AG08395 (cell line): ENCODE measurements at regions not wholly inside any gene's neighbourhood (a gene's known extent, or its start where the extent isn't known, plus 50 kb on each side); places are given as distances from the start of the nearest gene placed in this dataset.
A peak's percentile ranks its signal among the peaks of the same experiment; 100 is the strongest.
"Not testable (repeated sequence)": the region's sequence is repeated elsewhere in the genome, so short reads cannot be mapped to it uniquely, and the experiment has no call there.

Experiments
- DNase-seq: peaks from one replicate; pipeline ENCODE4 v3.0.0; 2012; ENCODE audit warnings: mixed read lengths, low spot score

DNA sequence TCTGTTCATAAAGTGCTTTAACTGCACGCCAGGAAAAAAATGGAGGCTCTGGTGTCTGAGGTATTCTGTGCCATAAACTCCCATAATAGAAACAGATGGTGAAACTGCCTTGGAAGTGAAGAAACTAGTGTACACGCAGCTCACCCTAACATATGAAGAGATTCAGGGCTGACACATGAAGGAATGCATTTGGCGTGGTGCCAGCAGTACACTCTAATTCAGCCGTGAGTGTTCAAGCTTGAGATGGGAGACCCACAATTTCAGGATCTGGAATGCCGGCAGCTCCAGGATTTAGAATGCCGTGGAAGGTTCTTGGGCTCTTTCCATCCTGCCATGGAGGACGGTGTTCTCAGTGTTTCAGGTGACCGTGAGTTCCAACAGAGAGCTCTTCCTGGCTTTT lies 478.4 kb downstream of the TSHZ3 start:
- DNase-seq: peak; percentile 9

DNA sequence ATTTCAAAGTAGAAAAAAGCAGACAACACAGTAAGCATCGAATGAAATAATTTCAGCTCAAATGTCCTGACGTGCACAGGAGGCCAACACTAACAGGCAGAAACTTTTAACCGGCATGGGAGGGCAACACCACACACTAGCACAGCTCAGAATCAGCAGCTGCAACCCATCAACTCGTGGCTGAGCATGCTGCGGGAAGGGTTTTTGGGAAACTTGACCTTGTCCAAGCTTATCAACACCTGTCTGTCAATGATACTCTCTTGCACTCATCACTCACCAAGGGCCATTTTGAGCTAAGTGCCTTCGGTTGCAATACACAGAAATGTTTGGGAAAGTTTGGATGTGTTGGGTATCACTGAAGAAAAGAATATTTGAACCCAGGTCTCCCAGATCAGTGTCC lies 483.7 kb downstream of the TSHZ3 start:
- DNase-seq: no peak

DNA sequence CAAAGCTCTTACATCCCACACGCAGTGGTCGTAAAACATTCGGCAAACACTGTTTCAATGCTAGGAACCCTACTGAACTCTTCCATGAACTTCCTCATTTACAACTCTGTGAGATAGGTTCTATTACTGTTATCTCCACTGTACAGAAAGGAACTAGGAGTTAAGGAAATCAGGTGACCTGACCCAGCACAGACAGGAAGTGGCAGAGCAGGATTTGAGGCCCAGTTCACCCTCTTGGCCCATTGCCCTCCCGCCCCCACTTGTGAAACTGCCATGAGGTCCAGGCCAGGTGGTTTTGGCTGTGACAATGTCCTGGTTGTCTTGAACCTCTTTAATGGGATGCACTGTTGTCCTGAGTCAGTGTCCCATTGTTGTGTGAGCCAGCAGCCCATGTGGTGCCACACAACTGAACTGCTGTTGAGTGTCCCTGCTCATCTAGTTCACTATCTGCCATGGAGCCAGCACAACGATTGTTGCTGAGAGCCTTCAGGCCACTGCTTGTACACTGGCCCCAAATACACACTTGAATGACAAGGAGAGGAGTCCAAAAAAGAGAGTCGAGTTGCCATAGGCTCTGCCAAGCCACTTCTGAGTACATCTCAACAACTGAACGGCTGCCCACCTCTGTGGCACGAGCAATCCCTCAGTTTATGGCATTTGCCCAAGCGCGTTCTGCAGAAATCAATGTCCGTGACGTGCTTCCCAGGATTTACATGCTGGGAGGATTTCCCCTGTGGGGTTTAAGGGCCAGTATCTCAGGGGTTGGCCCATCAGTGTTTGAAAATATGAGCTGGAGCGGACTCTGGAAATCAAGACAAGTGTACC lies 484.6 kb downstream of the TSHZ3 start:
- no peak for DNase-seq

DNA sequence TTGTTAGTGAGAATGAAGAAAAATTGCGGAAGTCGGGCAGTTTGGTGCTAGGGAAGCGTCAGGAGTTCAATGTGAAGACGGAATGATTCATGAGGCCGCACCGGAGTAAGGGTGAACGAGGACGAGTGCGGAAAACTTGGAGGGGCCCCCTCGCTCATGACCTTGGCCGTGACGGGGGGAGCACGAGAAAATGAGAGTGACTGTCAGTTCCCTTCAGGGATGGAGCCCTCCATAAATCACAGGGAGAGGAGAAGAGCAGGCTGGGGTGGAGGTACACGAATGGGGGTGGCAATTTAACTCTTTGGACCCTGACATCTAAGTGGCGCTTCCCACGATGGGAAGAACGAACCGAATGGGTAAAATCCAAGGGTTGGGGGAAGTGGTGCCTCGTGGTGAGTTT lies 486.4 kb downstream of the TSHZ3 start:
- no peak for DNase-seq

DNA sequence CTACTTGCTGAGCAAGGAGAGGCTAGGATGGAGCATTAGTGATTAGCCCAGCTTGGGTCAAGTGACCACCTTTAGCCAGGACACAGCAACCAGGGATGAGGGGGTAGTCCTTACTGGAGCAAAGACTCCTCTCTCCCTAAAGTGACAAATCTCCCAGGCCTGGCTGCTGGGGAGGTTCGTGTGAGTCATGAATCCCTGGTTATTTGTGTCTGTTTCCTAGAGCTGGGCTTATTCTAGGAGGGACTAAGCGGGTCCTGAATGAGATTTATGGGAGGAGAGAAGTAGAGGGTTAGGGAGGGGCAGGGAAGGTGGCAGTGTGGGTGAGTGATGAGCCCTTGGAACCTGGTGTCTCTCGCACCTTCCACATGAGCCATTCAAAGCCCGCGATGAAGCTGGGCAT lies 487.3 kb downstream of the TSHZ3 start:
- DNase-seq: no peak

DNA sequence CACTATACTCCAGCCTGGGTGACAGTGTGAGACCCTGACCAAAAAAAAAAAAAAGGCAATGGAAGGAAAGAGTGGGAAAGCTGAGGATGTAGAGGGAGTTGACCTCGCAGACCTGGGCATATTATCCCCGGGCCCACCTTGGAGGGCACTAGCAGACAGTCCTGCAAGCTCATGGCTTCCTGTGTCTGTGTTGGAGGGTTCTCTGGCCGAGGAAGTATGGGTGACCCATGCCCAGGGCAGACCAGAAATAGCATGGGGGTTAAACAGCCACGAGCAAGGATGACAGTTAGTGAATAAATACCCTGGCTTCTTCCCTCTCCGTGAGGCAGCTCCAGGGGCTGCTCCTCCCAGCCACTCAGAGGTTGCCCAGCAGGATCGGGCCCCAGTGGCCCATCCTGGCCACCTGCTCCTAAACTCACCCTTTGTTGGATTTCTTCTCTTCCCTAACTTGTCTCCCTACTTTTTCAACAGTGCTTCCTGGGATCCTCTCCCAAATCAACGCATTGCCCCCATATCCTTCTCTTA lies 485.8 kb downstream of the ZNF536 start:
- no peak for DNase-seq

DNA sequence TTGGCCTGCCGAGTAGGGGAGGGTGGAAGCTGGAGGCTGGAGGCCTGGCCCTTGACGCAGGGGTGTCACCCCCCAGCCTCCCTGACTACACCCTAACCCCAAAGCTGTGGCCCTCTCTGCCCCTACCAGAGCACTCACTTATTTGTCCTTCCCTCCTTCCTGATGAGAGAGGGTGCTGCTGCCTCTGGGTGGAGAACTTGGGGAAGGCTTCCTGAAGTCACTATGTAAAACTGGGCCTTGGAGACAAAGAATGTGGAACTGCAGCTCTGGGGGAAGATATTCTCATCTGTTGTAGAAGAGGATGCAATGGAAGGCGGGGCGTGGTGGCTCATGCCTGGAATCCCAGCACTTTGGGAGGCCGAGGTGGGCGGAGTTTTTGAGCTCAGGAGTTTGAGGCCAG lies 485.2 kb downstream of the ZNF536 start:
- DNase-seq: no peak

DNA sequence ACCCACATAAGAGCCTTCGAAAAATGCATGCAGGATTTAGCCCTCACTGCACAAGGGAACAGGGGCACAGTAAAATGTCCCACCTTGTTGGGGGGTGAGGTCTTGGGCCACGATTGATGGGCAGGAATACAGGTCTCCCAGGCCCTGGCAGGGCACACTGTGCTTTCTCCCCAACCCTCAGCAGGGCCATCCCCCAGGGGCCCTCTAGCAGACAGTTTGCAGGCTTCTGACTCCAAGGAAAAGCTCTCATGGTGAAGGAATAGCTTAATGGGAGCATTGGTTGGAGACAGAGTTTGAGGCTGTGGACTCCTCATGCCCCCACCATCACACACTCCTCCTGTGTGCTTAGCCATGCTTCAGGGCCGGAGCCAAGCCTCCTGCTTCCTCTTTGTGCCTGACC lies 484.6 kb downstream of the ZNF536 start:
- no peak for DNase-seq

DNA sequence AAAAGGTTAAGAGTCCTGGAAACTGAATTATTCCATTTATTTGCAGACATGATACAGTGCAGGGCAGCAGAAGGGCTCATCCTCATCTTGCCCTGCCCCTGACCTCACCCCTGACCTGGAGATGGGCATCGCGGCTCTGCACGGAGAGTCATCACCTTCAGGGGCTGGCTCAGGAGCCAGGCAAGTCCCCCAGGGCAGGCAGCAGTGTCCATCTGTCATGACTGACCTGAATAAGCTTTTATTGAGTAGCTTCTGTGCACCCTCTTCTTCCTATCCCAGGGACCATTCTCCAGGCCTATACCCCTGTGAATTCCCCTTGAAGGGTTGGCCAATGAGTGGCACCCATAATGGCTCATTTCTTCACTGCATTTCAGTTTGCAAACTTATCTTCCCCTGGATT lies 484.2 kb downstream of the ZNF536 start:
- no peak for DNase-seq

DNA sequence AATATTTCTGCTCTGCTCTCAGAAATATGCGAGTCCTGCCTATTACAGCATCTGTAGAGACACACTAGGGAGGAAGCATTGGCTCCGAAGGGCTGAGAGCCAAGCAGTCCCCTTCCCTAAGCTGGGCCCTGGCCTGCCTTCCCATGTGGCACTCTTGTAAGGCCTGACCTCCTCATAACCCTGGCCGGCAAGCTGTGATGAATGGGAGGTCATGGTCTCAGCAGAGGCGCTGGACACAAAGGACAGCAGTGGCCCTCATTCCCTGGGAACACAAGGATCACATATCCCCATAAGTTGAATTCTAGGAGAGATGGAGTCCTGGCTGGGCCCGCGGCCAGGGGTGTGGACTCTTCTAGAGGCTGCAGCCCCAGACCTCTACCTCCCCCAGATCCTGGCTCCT lies 483.3 kb downstream of the ZNF536 start:
- DNase-seq: no peak

DNA sequence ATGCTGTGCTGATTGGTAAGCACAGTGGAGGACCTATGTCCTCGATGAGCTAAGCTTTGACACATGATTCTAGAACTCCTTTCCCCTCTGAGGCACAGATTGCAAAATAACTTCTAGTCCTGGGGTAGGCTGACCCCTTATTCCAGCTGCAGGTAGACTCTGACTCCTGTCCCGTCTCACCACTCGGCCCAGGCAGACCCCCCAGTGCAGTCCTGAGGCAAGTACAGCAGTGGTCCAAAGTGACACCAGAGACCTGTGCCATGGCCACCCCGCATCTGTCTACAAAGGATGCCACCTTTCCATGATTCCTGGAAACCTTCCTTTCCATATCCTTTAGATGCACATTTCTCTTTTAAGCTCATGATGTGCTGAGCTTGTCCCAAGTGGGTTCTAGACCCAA lies 482.5 kb downstream of the ZNF536 start:
- DNase-seq: no peak

DNA sequence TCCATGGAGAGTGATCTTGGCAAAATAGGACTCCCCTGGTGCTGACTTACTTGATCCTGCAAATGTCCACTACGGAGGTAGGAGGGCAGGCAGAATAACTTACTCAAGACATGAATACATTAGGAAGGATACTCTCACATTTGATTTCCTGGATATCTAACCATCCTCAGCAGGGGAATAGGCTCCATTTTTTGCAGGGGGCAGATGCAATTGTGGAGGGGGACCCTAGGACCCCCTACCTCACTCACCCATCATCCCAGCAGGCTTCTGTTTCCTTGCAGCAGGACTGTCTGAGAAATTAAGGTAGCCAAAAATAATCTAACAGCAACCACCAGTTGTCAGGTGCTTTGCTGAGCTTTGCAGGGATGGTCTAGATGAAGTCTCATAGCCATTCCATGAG lies 482.0 kb downstream of the ZNF536 start:
- no peak for DNase-seq

DNA sequence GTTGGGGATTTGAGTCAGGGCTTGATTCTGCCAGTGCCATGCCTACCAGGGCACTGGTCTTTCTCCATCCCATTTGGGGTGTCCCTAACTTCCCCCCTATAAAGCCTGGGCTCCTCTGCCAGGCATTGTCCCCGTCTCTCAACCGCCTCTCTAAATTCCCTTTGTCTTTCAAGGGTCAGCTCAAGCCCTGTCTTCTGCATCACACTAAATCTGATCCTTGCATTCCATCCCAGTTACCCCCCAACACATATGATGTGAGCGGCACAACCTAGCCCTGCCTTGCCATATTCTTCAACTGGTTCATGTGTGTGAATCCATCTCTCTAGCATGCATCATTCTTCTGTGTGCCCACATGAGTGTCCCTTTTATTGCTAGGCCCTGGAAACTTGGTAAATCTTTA lies 480.9 kb downstream of the ZNF536 start:
- DNase-seq: no peak

DNA sequence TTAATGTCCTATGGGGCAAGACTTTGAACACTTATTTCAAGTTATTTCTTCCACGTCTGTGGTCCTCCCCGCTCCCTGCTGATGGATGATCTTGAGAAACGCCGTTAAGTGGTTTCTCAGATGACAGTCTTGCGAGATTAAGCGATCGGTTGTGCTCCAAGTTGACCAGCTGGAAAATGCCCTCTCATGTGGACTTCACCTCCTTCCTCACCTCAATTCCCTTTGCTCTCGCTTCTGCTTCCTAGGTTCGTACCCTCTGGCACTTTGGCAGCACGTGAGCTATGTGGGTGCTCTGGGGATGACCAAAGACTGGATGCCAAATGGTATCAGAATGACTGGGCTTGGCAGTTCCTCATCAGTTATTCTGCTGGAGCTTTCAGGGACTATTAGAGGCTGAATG lies 480.0 kb downstream of the ZNF536 start:
- DNase-seq: no peak

DNA sequence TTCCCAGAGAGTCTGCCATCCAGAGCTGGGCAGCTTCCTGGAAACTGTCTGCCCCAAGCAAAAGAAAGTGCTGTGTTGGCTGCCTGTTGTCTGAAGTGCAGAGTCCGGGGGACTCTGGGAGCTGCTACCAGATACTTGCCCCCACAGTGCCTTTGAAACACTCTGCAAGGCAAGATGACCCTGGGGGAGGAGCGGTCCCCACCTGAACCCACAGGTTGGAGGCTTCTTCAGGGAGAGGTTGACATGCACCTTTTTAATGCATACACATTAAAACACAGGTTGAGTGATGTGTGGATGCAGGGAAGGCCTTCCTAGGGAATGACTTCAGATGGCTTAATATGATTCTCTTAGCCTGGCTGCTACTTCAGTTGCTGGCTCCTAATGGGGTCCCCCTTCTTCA lies 479.5 kb downstream of the ZNF536 start:
- no peak for DNase-seq

DNA sequence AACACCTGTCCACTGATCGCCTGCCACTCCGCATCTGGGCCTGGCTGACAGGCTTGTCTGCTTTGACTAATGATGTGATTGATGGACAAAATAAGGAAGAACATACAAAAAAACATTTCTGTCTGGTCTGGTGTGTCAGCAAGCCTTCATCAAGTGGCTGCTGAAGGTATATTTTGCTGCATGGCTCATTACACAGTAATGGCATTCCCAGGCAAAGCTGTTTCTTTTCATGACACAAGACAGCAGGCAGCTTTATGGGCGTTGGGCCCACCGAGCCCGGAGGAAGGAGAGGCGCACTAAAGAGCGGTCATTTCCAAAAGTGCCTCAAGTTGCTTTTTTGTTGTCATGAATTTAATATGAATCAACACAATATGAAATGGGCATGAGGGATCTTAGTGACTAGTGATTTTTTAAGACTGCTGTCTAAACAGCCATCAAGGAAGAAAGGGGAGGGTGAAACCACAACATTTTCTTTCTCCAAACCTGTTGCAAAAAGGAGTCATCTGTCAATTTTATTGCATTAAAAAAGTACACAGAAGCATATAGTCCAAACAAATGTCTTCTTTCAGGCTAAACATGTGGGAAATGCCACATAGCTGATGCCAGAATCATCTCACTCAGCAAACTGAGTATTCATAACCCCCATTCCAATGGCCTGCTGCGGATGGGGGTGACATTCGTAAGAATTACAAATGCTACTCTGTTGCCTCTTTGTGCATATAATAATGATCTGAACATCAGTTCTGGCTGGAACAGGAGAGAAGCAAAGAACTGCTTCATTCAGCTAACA lies 476.6 kb downstream of the ZNF536 start:
- no peak for DNase-seq

DNA sequence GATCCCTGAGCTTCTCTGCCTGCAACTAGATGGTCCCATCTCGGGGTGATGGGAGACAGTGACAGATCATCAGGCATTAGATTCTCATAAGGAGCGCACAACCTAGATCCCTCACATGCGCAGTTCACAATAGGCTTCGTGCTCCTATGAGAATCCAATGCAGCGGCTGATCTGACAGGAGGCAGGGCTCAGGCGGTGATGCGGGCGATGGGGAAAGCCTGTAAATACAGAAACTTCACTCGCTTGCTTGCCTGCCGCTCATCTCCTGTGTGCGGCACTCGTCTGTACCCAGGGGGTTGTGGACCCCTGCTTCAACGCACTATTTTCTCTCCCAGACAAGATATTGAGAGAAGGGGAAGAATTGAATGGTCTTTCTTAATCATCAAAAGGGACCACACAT lies 473.9 kb downstream of the ZNF536 start:
- no peak for DNase-seq

DNA sequence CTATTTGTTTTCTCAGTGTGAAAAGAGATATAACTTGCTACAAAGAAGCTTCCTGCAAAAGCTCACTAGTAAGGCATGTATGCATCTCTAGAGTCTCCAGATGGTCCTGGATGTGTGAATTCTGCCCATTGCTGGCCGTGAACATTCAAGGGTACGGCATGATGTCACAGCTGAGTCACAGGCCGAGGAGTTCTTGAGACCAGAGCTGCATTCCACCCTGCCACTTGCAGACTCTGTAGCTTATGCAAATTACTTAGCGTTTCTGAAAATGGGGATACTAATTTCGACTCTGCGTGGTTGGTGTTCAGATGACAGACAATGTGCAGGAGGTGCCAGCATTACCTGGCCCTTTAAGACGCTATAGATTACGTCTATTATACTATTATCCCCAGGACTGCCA lies 470.7 kb downstream of the ZNF536 start:
- DNase-seq: no peak

DNA sequence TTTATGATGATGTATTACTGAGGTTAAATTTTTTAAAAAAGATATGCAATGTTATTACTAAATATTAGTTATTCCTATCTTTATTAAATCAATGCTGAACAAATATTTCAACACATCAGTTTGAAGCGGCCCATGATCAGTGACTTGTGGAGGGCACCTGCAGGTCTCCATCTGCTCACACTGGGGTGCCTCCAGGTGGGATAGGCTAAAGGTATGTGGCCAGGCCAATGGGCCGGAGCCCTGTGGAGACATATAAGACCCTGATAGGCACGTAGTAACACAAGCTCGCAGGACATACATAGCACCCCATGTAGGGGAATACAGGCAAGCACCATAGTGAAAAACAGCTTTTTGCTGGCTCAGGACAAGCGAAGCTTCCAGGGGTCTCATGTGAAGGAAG lies 469.8 kb downstream of the ZNF536 start:
- no peak for DNase-seq

DNA sequence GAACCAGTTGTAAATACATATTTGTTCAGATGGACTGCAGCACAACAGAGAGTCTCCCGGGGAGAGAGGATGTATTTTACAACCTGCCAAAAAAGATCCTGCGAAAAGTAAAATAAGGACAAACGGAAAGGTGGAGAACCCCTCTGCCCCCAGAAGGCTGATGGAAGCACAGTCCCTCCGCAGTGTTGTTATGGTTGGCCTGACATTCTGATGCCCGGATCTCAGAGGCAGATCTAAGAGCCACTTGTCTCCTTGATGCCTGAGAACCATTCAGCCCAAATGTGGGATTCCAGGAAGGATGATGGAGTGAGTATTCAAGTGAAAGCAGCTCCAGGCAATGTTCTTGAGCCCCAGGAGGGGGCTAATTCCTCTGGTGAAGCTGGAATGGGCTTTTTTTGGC lies 458.7 kb downstream of the ZNF536 start:
- DNase-seq: no peak

DNA sequence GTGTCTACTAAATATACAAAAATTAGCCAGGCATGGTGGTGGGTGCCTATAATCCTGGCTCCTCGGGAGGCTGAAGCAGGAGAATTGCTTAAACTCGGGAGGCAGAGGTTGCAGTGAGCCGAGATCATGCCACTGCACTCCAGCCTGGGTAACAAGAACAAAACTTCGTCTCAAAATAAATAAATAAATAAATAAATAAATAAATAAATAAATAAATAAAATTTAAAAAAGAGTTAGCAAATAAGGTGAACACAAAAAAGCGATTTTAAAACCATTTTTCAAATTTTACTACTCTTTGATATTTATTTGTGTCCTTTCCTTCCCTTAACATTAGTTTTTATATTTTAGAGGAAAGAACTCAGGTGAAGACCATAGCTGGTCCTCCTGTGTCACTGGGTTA lies 453.3 kb downstream of the ZNF536 start:
- not testable (repeated sequence) for DNase-seq

DNA sequence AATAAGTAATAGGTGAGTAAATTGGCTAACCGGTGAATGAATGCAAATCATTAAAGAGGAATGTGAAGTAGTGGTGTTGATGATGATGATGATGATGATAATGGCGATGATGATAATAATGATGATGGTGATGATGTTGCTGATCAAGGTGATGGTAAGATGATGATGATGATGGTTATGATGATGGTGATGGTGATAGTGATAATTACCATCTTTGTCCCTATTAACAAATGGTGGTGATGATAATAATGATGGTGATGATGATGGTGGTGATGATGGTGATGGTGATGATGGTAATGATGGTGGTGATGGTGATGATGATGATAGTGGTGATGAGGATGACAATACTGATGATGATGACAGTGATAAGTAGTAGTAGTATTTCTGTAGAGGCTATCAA lies 452.6 kb downstream of the ZNF536 start:
- DNase-seq: no peak

DNA sequence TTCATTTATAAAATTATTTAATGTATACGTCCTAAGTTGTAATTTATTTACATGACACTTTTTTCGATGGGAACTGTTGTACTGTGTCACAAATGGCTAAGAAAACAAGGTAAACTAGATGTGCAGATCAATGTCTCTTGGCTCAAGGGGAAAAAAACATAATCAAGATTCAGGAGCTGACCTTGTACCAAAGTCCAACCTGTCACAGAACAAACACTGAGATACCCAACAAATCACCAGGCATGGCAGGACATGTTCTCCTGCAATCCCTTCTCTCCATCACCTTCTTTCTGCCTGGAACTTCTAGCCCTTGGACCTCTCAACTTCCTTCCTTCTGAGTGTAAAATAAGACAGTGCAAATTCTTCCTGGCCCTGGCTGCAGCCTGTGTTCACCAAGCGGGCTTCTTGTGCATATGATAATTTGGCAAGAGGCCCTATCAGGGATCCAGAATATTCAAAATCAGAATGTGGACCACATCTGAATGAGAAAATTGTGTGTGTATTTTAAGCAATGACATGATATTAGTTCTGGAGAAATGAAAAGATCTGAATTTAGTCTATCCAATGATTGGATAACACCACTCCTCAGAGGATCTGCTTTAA lies 445.9 kb downstream of the ZNF536 start:
- no peak for DNase-seq
